MM.1S (cell line): ENCODE measurements at regions not wholly inside any gene's neighbourhood (a gene's known extent, or its start where the extent isn't known, plus 50 kb on each side); places are given as distances from the start of the nearest gene placed in this dataset.
A peak's percentile ranks its signal among the peaks of the same experiment; 100 is the strongest.

Experiments
- DNase-seq: peaks from one replicate; pipeline ENCODE4 v3.0.0-alpha.2; 2015
- H2AFZ ChIP-seq: fragments of 300-600 bp; sonication (generic); 2 replicates; pipeline ENCODE4 v1.6.0; 2016; ENCODE audit warnings: antibody characterized with exemption, low read length
- H3F3A ChIP-seq: fragments of 300-600 bp; sonication (generic); 2 replicates; pipeline ENCODE4 v1.6.1; 2016; ENCODE audit warnings: mild to moderate bottlenecking, antibody characterized with exemption, low read length, moderate library complexity, mixed read lengths; ENCODE audit not compliant: insufficient read depth
- H3K27ac ChIP-seq: fragments of 300-600 bp; sonication (generic); 2 replicates; pipeline ENCODE4 v1.5.1; 2016; ENCODE audit warnings: mild to moderate bottlenecking, low read length
- H3K27me3 ChIP-seq: fragments of 300-600 bp; sonication (generic); replicated peaks from 2 replicates; pipeline ENCODE4 v1.6.0; 2016; ENCODE audit warnings: low read length; ENCODE audit not compliant: insufficient read depth
- H3K36me3 ChIP-seq: fragments of 300-600 bp; sonication (generic); replicated peaks from 2 replicates; pipeline ENCODE4 v1.6.1; 2016; ENCODE audit warnings: mild to moderate bottlenecking, low read length, mixed read lengths; ENCODE audit not compliant: insufficient read depth
- H3K4me1 ChIP-seq: fragments of 300-600 bp; sonication (generic); 2 replicates; pipeline ENCODE4 v1.6.1; 2016; ENCODE audit warnings: low read length, mixed read lengths
- H3K4me2 ChIP-seq: fragments of 300-600 bp; sonication (generic); 2 replicates; pipeline ENCODE4 v1.6.0; 2016; ENCODE audit warnings: low read depth, low read length
- H3K4me3 ChIP-seq: fragments of 300-600 bp; sonication (generic); 2 replicates; pipeline ENCODE4 v1.5.1; 2016; ENCODE audit warnings: low read length, mixed read lengths
- H3K79me2 ChIP-seq: fragments of 300-600 bp; sonication (generic); 2 replicates; pipeline ENCODE4 v1.6.1; 2016; ENCODE audit warnings: mixed run types, low read length, mixed read lengths
- H3K9ac ChIP-seq: fragments of 300-600 bp; sonication (generic); 2 replicates; pipeline ENCODE4 v1.6.1; 2016; ENCODE audit warnings: low read length, mixed read lengths
- H3K9me2 ChIP-seq: fragments of 300-600 bp; sonication (generic); replicated peaks from 2 replicates; pipeline ENCODE4 v1.6.1; 2016; ENCODE audit warnings: mild to moderate bottlenecking, low read length, mixed read lengths; ENCODE audit not compliant: insufficient read depth
- H3K9me3 ChIP-seq: fragments of 300-600 bp; sonication (generic); replicated peaks from 2 replicates; pipeline ENCODE4 v1.6.1; 2016; ENCODE audit warnings: mild to moderate bottlenecking, low read length, mixed read lengths; ENCODE audit not compliant: insufficient read depth
- H4K20me1 ChIP-seq: fragments of 300-600 bp; sonication (generic); 2 replicates; pipeline ENCODE4 v1.6.1; 2016; ENCODE audit warnings: mild to moderate bottlenecking, low read length, moderate library complexity, mixed read lengths; ENCODE audit not compliant: insufficient read depth
- EZH2 ChIP-seq: fragments of 300-600 bp; sonication (generic); optimal IDR thresholded peaks from 2 replicates; pipeline ENCODE3; 2017; ENCODE audit warnings: low read depth, mild to moderate bottlenecking, antibody characterized with exemption, low read length, mixed read lengths
- EZH2phosphoT487 ChIP-seq: fragments of 300-600 bp; sonication (generic); IDR thresholded peaks from 2 replicates; pipeline ENCODE4 v1.6.1; 2018; ENCODE audit warnings: antibody characterized with exemption, low read length
- TF ChIP-seq, protein P1 (sequence below): fragments of 300-600 bp; sonication (generic); IDR thresholded peaks from 2 replicates; pipeline ENCODE4 v1.5.1; 2016; ENCODE audit warnings: antibody characterized with exemption, low read length, mixed read lengths

DNA sequence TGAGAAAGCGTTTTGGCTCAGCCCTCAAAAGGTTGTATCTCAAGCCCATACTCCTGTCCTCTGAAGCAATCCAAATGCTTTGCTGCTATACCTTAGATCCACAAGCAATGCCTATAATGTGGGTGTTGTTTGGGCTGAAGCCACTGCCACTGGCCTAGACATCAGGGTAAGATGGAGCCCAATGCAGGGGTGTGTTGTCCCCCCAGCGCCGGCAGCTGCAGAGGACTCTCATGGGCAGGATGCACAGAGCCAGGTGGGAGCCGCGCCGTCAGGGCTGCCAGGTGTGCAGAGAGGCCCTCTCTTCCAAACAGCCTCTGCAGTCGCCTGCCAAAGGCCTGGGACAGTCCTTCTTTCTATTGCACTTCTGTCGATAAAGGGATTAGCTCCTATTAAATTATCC is 205.2 kb upstream of the SHH start:
- Histone ChIP-seq H3K27ac (no peak overlapping the region), H3F3A (no peaks in the 10 kb centered on the region), H3K36me3 (no peaks in the 10 kb centered on the region), H3K9ac (no peak overlapping the region), H3K27me3 (peaks cover 35% of the 10 kb centered on the region), H3K4me2 (no peak overlapping the region), H3K4me1 (0 out of 2 replicates have a peak, but pooled peaks cover 6% of the 10 kb centered on the region), H3K4me3 (no peak overlapping the region), H3K79me2 (no peaks in the 10 kb centered on the region), H2AFZ (no peak overlapping the region), H3K9me2 (no peaks in the 10 kb centered on the region), H3K9me3 (no peaks in the 10 kb centered on the region), H4K20me1 (no peaks in the 10 kb centered on the region)
- TF ChIP-seq, protein P1, sequence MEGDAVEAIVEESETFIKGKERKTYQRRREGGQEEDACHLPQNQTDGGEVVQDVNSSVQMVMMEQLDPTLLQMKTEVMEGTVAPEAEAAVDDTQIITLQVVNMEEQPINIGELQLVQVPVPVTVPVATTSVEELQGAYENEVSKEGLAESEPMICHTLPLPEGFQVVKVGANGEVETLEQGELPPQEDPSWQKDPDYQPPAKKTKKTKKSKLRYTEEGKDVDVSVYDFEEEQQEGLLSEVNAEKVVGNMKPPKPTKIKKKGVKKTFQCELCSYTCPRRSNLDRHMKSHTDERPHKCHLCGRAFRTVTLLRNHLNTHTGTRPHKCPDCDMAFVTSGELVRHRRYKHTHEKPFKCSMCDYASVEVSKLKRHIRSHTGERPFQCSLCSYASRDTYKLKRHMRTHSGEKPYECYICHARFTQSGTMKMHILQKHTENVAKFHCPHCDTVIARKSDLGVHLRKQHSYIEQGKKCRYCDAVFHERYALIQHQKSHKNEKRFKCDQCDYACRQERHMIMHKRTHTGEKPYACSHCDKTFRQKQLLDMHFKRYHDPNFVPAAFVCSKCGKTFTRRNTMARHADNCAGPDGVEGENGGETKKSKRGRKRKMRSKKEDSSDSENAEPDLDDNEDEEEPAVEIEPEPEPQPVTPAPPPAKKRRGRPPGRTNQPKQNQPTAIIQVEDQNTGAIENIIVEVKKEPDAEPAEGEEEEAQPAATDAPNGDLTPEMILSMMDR, result no peak
- TF ChIP-seq EZH2phosphoT487, result no peak
- TF ChIP-seq EZH2, result no peak
- DNase-seq, result no peak

DNA sequence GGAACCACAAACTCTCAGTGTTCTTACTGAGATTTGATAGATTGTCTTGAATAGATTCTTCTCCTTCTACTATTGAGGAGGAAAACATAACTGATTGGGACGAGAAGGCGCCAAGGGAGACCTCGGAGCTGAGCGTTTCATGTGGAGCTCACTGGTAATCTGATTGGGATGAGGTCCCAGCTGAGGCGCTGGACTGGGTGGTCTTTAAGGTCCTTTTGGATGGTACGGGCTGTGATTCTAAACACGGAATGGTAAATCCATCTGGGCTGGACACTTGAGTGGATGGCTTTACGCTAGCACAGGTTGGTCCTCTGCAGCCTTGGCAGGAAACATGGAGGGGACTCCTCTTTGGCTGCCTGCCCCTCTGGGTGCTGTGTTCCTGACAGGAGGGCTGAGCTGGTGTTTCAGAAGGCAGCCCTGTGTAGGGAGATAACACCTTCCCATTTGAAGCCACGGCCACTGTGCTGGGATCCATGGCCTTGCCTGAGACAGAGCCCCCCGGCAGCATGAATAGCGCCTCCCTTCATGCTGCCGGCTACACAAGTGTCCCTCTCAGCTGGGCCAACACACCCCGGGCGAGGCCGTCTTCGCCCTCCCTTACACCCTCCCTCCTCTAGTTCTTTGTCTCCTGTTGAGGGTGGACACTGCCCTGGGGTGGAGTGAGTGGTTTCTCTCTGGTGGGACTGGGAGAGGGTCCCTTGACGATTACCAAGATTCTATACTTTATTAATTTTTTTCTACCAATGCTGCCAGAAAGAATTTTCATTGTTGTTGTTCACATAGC is 203.2 kb upstream of the SHH start:
- H3K4me1 ChIP-seq, result 0 out of 2 replicates have a peak, but pooled peaks cover 6% of the 10 kb centered on the region
- no peak overlapping the region for H3K4me3 ChIP-seq
- no peak overlapping the region for H2AFZ ChIP-seq
- no peaks in the 10 kb centered on the region for H4K20me1 ChIP-seq
- H3K36me3 ChIP-seq, result no peaks in the 10 kb centered on the region
- no peaks in the 10 kb centered on the region for H3F3A ChIP-seq
- H3K27me3 ChIP-seq, result peaks cover 32% of the 10 kb centered on the region
- H3K9ac ChIP-seq, result no peak overlapping the region
- no peaks in the 10 kb centered on the region for H3K9me3 ChIP-seq
- TF ChIP-seq EZH2phosphoT487 (no peak), EZH2 (no peak)
- TF ChIP-seq, protein P1, result no peak
- H3K9me2 ChIP-seq, result no peaks in the 10 kb centered on the region
- DNase-seq, result no peak
- no peaks in the 10 kb centered on the region for H3K79me2 ChIP-seq
- H3K27ac ChIP-seq, result no peak overlapping the region
- no peak overlapping the region for H3K4me2 ChIP-seq

DNA sequence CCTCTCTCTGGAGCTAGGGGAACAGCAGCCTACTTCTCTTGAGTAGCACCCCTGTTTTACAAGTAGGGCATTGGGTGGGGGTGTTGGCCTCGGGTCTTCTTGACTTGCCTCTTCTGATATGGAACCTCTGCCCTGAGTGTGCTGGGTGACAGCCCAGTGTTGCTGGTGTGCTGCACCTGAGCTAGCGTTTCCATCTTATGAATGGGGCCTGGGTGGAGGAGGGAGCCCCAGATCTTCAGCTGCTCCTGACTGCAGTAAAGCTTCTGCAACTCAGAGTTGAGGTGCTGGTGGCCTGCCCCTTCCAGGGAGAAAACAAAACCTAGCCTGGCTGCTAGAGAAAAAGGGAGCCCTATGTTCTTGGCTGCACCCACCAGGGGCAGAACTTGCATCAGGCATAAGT is 202.5 kb upstream of the SHH start:
- Histone ChIP-seq H3K36me3 (no peaks in the 10 kb centered on the region), H3K4me3 (no peak overlapping the region), H2AFZ (no peak overlapping the region), H4K20me1 (no peaks in the 10 kb centered on the region), H3K9ac (no peak overlapping the region), H3K79me2 (no peaks in the 10 kb centered on the region), H3K9me2 (no peaks in the 10 kb centered on the region), H3K27ac (peak overlapping the region; percentile 33; the same call in 1 of the 2 replicates), H3K4me1 (0 out of 2 replicates have a peak, but pooled peaks cover 6% of the 10 kb centered on the region), H3K9me3 (no peaks in the 10 kb centered on the region), H3K4me2 (no peak overlapping the region), H3K27me3 (peaks cover 38% of the 10 kb centered on the region), H3F3A (no peaks in the 10 kb centered on the region)
- DNase-seq, result no peak
- TF ChIP-seq EZH2 (no peak), EZH2phosphoT487 (no peak)
- TF ChIP-seq, protein P1, result no peak
